Colonic mucosa (tissue), 4 donors: ENCODE measurements at regions not wholly inside any gene's neighbourhood (a gene's known extent, or its start where the extent isn't known, plus 50 kb on each side); places are given as distances from the start of the nearest gene placed in this dataset.

Experiments used
- DNase-seq: peaks from one replicate; pipeline ENCODE4 v3.0.0-alpha.2; 2020
- H3K27ac ChIP-seq: fragments of 200-600 bp; one replicate; pipeline ENCODE4 v1.8.0; 2021
- H3K27me3 ChIP-seq: fragments of 200-600 bp; one replicate; pipeline ENCODE4 v1.8.0; 2021
- H3K36me3 ChIP-seq: fragments of 200-600 bp; one replicate; pipeline ENCODE4 v1.8.0; 2021
- H3K4me1 ChIP-seq: fragments of 200-600 bp; one replicate; pipeline ENCODE4 v1.8.0; 2021; ENCODE audit warnings: mild to moderate bottlenecking
- H3K4me3 ChIP-seq: fragments of 200-600 bp; one replicate; pipeline ENCODE4 v1.8.0; 2021
- H3K9ac ChIP-seq, 2 donors: one replicate each; pipeline ENCODE4 v1.7.0; 2013; ENCODE audit warnings: control low read depth in 2 of 2, low read depth in 2 of 2, low read length in 2 of 2
- H3K9me3 ChIP-seq: fragments of 200-600 bp; one replicate; pipeline ENCODE4 v1.8.0; 2021
- CTCF ChIP-seq: fragments of 200-600 bp; IDR thresholded peaks from one replicate; pipeline ENCODE4 v1.8.0; 2022; ENCODE audit warnings: antibody characterized with exemption, mild to moderate bottlenecking
- intact Hi-C: fragments of 100-400 bp; cut with DNase I; formaldehyde crosslinking; loops from one replicate; pipeline ENCODE4 v1.14.1; 2022
- donor health status: healthy.
- donor health status: DM: no; HTN: no; CAD: no.
- donor health status: DM: no; HTN: no; CAD: no.

GRCh38 chr6:166728884-166729530 lies 102.0 kb upstream of the RPS6KA2 start:
- no peak overlapping the region for H3K27ac ChIP-seq
- no peak for DNase-seq
- intact Hi-C loops: no loop called here
- H3K27me3 ChIP-seq: no peaks in the 10 kb centered on the region
- TF ChIP-seq CTCF: no peak
- no peaks in the 10 kb centered on the region for H3K36me3 ChIP-seq
- no peak overlapping the region for H3K4me3 ChIP-seq
- no peaks in the 10 kb centered on the region for H3K9me3 ChIP-seq
- H3K4me1 ChIP-seq: no peaks in the 10 kb centered on the region
- H3K9ac ChIP-seq: no peak overlapping the region

- intact Hi-C loops: no loop called here
- Histone ChIP-seq H3K9me3 (no peaks in the 10 kb centered on the region), H3K27me3 (no peaks in the 10 kb centered on the region), H3K36me3 (no peaks in the 10 kb centered on the region), H3K4me1 (no peaks in the 10 kb centered on the region), H3K9ac (no peak overlapping the region), H3K27ac (no peak overlapping the region), H3K4me3 (no peak overlapping the region)
- TF ChIP-seq CTCF: no peak
- no peak for DNase-seq
These were observed 99.2 kb upstream of the RPS6KA2 start for GRCh38 chr6:166726201-166726600.

GRCh38 chr6:166725571-166725970 lies 98.5 kb upstream of the RPS6KA2 start:
- Histone ChIP-seq H3K4me3 (no peak overlapping the region), H3K27ac (no peak overlapping the region), H3K36me3 (no peaks in the 10 kb centered on the region), H3K9me3 (no peaks in the 10 kb centered on the region), H3K27me3 (no peaks in the 10 kb centered on the region), H3K9ac (no peak overlapping the region), H3K4me1 (no peaks in the 10 kb centered on the region)
- TF ChIP-seq CTCF: no peak
- no peak for DNase-seq
- intact Hi-C loops: no loop called here

GRCh38 chr6:166724576-166724975 lies 97.5 kb upstream of the RPS6KA2 start:
- DNase-seq: no peak
- TF ChIP-seq CTCF: no peak
- intact Hi-C loops: no loop called here
- H3K36me3 ChIP-seq: no peaks in the 10 kb centered on the region
- H3K9ac ChIP-seq: no peak overlapping the region
- no peaks in the 10 kb centered on the region for H3K9me3 ChIP-seq
- H3K4me1 ChIP-seq: no peaks in the 10 kb centered on the region
- H3K27ac ChIP-seq: no peak overlapping the region
- no peak overlapping the region for H3K4me3 ChIP-seq
- H3K27me3 ChIP-seq: no peaks in the 10 kb centered on the region

GRCh38 chr6:166722785-166723184 lies 95.7 kb upstream of the RPS6KA2 start:
- no peaks in the 10 kb centered on the region for H3K36me3 ChIP-seq
- H3K27me3 ChIP-seq: no peaks in the 10 kb centered on the region
- intact Hi-C loops: no loop called here
- DNase-seq: no peak
- H3K4me3 ChIP-seq: no peak overlapping the region
- H3K4me1 ChIP-seq: no peaks in the 10 kb centered on the region
- no peak overlapping the region for H3K27ac ChIP-seq
- no peak for TF ChIP-seq CTCF
- H3K9ac ChIP-seq: no peak overlapping the region
- H3K9me3 ChIP-seq: no peaks in the 10 kb centered on the region
